ENCODE measurements at regions not wholly inside any gene's neighbourhood (a gene's known extent, or its start where the extent isn't known, plus 50 kb on each side); places are given as distances from the start of the nearest gene placed in this dataset.

DNA sequence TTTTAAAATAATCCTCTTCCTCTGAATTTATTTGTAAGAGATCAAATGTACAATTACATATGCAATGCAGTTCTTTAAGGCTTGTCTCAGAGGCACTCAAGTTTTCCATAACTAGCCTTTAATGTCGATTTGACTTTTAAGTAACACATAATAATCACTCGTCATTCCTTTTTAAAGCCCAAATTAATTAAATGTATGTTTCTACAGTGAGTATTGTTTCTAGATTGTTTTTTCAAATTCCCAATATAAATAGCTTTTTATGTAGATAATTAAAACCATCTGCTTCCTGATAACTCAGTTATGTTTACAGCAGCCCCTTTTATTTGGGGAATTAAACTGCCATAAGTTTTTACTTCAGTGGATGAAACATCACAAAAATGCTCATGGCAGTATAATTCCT is 185.1 kb downstream of the ETNK1 start:
- no peaks in the 10 kb centered on the region for H3K9me3 ChIP-seq (ENCODE audit: control insufficient read depth, insufficient read depth, low read depth, low read length)
- H3K36me3 ChIP-seq (ENCODE audit: control insufficient read depth, insufficient read depth, low read length), result no peaks in the 10 kb centered on the region
- TF ChIP-seq EZH2 (IDR thresholded peaks at IDR 0.05; ENCODE audit: low read length, missing control alignments), result no peak
- TF ChIP-seq, protein P1, sequence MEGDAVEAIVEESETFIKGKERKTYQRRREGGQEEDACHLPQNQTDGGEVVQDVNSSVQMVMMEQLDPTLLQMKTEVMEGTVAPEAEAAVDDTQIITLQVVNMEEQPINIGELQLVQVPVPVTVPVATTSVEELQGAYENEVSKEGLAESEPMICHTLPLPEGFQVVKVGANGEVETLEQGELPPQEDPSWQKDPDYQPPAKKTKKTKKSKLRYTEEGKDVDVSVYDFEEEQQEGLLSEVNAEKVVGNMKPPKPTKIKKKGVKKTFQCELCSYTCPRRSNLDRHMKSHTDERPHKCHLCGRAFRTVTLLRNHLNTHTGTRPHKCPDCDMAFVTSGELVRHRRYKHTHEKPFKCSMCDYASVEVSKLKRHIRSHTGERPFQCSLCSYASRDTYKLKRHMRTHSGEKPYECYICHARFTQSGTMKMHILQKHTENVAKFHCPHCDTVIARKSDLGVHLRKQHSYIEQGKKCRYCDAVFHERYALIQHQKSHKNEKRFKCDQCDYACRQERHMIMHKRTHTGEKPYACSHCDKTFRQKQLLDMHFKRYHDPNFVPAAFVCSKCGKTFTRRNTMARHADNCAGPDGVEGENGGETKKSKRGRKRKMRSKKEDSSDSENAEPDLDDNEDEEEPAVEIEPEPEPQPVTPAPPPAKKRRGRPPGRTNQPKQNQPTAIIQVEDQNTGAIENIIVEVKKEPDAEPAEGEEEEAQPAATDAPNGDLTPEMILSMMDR (conservative IDR thresholded peaks at IDR 0.05 in 1 of 2, IDR thresholded peaks at IDR 0.05 in 1 of 2; ENCODE audit: low read depth in 1 of 2, low read length in 2 of 2), result no peak
- no peak for DNase-seq (ENCODE audit: low read depth in 2 of 2)
- no peaks in the 10 kb centered on the region for H3K4me1 ChIP-seq (ENCODE audit: control insufficient read depth, extremely low read depth, insufficient read depth, low read length)
- H3K9ac ChIP-seq (ENCODE audit: insufficient read depth, low read length), result no peak overlapping the region
- no peak overlapping the region for H3K4me2 ChIP-seq (ENCODE audit: extremely low read depth, insufficient read depth, low read length)
- H4K20me1 ChIP-seq (ENCODE audit: control insufficient read depth, extremely low read depth, insufficient read depth, low read length), result no peaks in the 10 kb centered on the region
- H3K27ac ChIP-seq (ENCODE audit: insufficient read depth, low read length), result no peak overlapping the region
- H3K4me3 ChIP-seq (replicated peaks in 1 of 4; ENCODE audit: control extremely low read depth in 1 of 4, insufficient read depth in 1 of 4, low read depth in 3 of 4, low read length in 4 of 4), result no peak overlapping the region
- H3K79me2 ChIP-seq (ENCODE audit: control insufficient read depth, insufficient read depth, low read length), result no peaks in the 10 kb centered on the region
- H2AFZ ChIP-seq (ENCODE audit: low read length), result no peak overlapping the region
- H3K27me3 ChIP-seq (ENCODE audit: control insufficient read depth, insufficient read depth, low read length), result no peaks in the 10 kb centered on the region

DNA sequence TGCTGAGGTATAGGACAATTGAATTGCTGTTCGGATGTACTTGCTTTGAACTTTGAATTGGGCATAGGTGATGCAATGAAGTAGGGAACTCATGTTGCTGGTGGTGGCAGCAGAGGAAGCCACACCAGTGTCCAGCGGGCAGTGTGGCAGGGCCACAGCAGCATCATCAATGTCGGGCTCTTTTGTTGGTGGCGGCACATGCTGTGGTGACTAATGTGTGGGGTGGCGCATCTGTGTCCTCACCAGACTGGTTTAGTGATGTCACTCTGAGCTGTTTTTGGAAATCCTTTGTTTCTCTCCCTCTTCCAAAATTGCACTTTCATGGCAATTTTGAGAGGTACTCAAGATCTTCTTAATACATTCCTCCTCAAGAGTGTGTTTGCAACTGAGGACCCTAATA is 187.6 kb downstream of the ETNK1 start:
- no peak overlapping the region for H3K9ac ChIP-seq (ENCODE audit: insufficient read depth, low read length)
- H3K9me3 ChIP-seq (ENCODE audit: control insufficient read depth, insufficient read depth, low read depth, low read length), result no peaks in the 10 kb centered on the region
- no peaks in the 10 kb centered on the region for H3K4me1 ChIP-seq (ENCODE audit: control insufficient read depth, extremely low read depth, insufficient read depth, low read length)
- no peak overlapping the region for H3K4me2 ChIP-seq (ENCODE audit: extremely low read depth, insufficient read depth, low read length)
- no peak overlapping the region for H3K27ac ChIP-seq (ENCODE audit: insufficient read depth, low read length)
- H4K20me1 ChIP-seq (ENCODE audit: control insufficient read depth, extremely low read depth, insufficient read depth, low read length), result no peaks in the 10 kb centered on the region
- TF ChIP-seq, protein P1 (conservative IDR thresholded peaks at IDR 0.05 in 1 of 2, IDR thresholded peaks at IDR 0.05 in 1 of 2; ENCODE audit: low read depth in 1 of 2, low read length in 2 of 2), result no peak
- no peak for TF ChIP-seq EZH2 (IDR thresholded peaks at IDR 0.05; ENCODE audit: low read length, missing control alignments)
- no peak overlapping the region for H2AFZ ChIP-seq (ENCODE audit: low read length)
- H3K27me3 ChIP-seq (ENCODE audit: control insufficient read depth, insufficient read depth, low read length), result no peaks in the 10 kb centered on the region
- H3K4me3 ChIP-seq (replicated peaks in 1 of 4; ENCODE audit: control extremely low read depth in 1 of 4, insufficient read depth in 1 of 4, low read depth in 3 of 4, low read length in 4 of 4), result no peak overlapping the region
- no peak for DNase-seq (ENCODE audit: low read depth in 2 of 2)
- no peaks in the 10 kb centered on the region for H3K79me2 ChIP-seq (ENCODE audit: control insufficient read depth, insufficient read depth, low read length)
- H3K36me3 ChIP-seq (ENCODE audit: control insufficient read depth, insufficient read depth, low read length), result no peaks in the 10 kb centered on the region

DNA sequence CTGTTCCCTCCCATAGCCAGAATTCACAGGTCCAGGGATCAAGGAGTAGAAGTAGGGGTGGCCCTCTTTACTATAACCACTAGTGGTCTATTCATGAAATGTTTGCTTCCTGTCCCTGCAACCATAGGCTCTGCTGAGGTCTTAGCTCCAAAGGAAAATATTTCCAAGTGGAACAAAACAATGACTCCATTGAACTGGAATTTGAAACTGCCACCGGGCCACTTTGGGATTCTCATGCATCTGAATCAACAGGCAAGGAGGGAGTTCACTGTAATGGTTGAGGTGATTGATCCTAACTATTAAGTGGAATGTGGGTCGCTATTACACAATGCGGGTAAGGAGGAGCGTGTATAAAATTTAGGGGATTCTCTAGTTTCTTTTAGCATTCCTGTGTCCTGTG is 197.0 kb downstream of the ETNK1 start:
- H3K27ac ChIP-seq (ENCODE audit: insufficient read depth, low read length), result no peak overlapping the region
- H3K9ac ChIP-seq (ENCODE audit: insufficient read depth, low read length), result no peak overlapping the region
- H3K9me3 ChIP-seq (ENCODE audit: control insufficient read depth, insufficient read depth, low read depth, low read length), result no peaks in the 10 kb centered on the region
- no peak overlapping the region for H3K4me3 ChIP-seq (replicated peaks in 1 of 4; ENCODE audit: control extremely low read depth in 1 of 4, insufficient read depth in 1 of 4, low read depth in 3 of 4, low read length in 4 of 4)
- H3K36me3 ChIP-seq (ENCODE audit: control insufficient read depth, insufficient read depth, low read length), result no peaks in the 10 kb centered on the region
- TF ChIP-seq, protein P1 (conservative IDR thresholded peaks at IDR 0.05 in 1 of 2, IDR thresholded peaks at IDR 0.05 in 1 of 2; ENCODE audit: low read depth in 1 of 2, low read length in 2 of 2), result no peak
- TF ChIP-seq EZH2 (IDR thresholded peaks at IDR 0.05; ENCODE audit: low read length, missing control alignments), result no peak
- peak in 1 of 2 donors; percentile 59 for DNase-seq (ENCODE audit: low read depth in 2 of 2)
- no peaks in the 10 kb centered on the region for H3K4me1 ChIP-seq (ENCODE audit: control insufficient read depth, extremely low read depth, insufficient read depth, low read length)
- H3K27me3 ChIP-seq (ENCODE audit: control insufficient read depth, insufficient read depth, low read length), result no peaks in the 10 kb centered on the region
- H3K4me2 ChIP-seq (ENCODE audit: extremely low read depth, insufficient read depth, low read length), result no peak overlapping the region
- no peaks in the 10 kb centered on the region for H4K20me1 ChIP-seq (ENCODE audit: control insufficient read depth, extremely low read depth, insufficient read depth, low read length)
- no peaks in the 10 kb centered on the region for H3K79me2 ChIP-seq (ENCODE audit: control insufficient read depth, insufficient read depth, low read length)
- no peak overlapping the region for H2AFZ ChIP-seq (ENCODE audit: low read length)
